Neural progenitor cell (in vitro differentiated cells): ENCODE measurements at regions not wholly inside any gene's neighbourhood (a gene's known extent, or its start where the extent isn't known, plus 50 kb on each side); places are given as distances from the start of the nearest gene placed in this dataset.

Experiments used
- DNase-seq: peaks from one replicate; pipeline ENCODE4 v3.0.0-alpha.2; 2016; ENCODE audit warnings: low spot score
- H2AFZ ChIP-seq: fragments of 200-600 bp; sonication (generic); replicated peaks from 2 replicates; pipeline ENCODE4 v1.6.1; 2016; ENCODE audit warnings: antibody characterized with exemption
- H3F3A ChIP-seq: fragments of 200-600 bp; sonication (generic); 2 replicates; pipeline ENCODE4 v1.6.1; 2016; ENCODE audit warnings: antibody characterized with exemption, low read depth
- H3K27ac ChIP-seq: fragments of 200-600 bp; sonication (generic); 2 replicates; pipeline ENCODE4 v1.5.1; 2016; ENCODE audit warnings: mild to moderate bottlenecking
- H3K27me3 ChIP-seq: fragments of 200-600 bp; sonication (generic); 2 replicates; pipeline ENCODE4 v1.6.1; 2016; ENCODE audit warnings: mild to moderate bottlenecking, moderate library complexity
- H3K36me3 ChIP-seq: fragments of 200-600 bp; sonication (generic); 2 replicates; pipeline ENCODE4 v1.5.1; 2016
- H3K4me1 ChIP-seq: fragments of 200-600 bp; sonication (generic); 2 replicates; pipeline ENCODE4 v1.6.1; 2016; ENCODE audit warnings: mixed run types
- H3K4me2 ChIP-seq: fragments of 200-600 bp; sonication (generic); 2 replicates; pipeline ENCODE4 v1.6.1; 2016
- H3K4me3 ChIP-seq: fragments of 200-600 bp; sonication (generic); 2 replicates; pipeline ENCODE4 v1.5.1; 2016
- H3K79me2 ChIP-seq: fragments of 200-600 bp; sonication (generic); 2 replicates; pipeline ENCODE4 v1.6.1; 2016; ENCODE audit warnings: low read depth
- H3K9ac ChIP-seq: fragments of 200-600 bp; sonication (generic); 2 replicates; pipeline ENCODE4 v1.6.1; 2016
- H3K9me3 ChIP-seq: fragments of 200-600 bp; sonication (generic); 2 replicates; pipeline ENCODE4 v1.5.1; 2016; ENCODE audit warnings: low read depth
- H4K20me1 ChIP-seq: fragments of 200-600 bp; sonication (generic); 2 replicates; pipeline ENCODE4 v1.6.1; 2016; ENCODE audit warnings: low read depth
- H3K27ac Mint-ChIP-seq: 3 replicates; pipeline ENCODE4 v1.8.0; 2021; ENCODE audit warnings: mixed read lengths
- H3K27me3 Mint-ChIP-seq: 2 replicates; pipeline ENCODE4 v1.8.0; 2022; ENCODE audit warnings: low read depth, mild to moderate bottlenecking, inconsistent platforms, moderate library complexity, mixed read lengths; ENCODE audit not compliant: insufficient read depth
- H3K36me3 Mint-ChIP-seq: 3 replicates; pipeline ENCODE4 v1.8.0; 2021; ENCODE audit warnings: mixed read lengths
- H3K4me1 Mint-ChIP-seq: 3 replicates; pipeline ENCODE4 v1.8.0; 2021; ENCODE audit warnings: mixed read lengths
- H3K4me3 Mint-ChIP-seq: 3 replicates; pipeline ENCODE4 v1.8.0; 2021; ENCODE audit warnings: mild to moderate bottlenecking, moderate library complexity, mixed read lengths
- H3K9me3 Mint-ChIP-seq: 3 replicates; pipeline ENCODE4 v1.8.0; 2020; ENCODE audit warnings: mixed read lengths
- EZH2 ChIP-seq: fragments of 200-600 bp; sonication (generic); IDR thresholded peaks from 2 replicates; pipeline ENCODE4 v1.6.1; 2017; ENCODE audit warnings: antibody characterized with exemption, mild to moderate bottlenecking, moderate library complexity
- EZH2phosphoT487 ChIP-seq: fragments of 200-600 bp; sonication (generic); IDR thresholded peaks from 2 replicates; pipeline ENCODE4 v1.6.1; 2017; ENCODE audit warnings: antibody characterized with exemption
- TF ChIP-seq, protein P1 (sequence below): fragments of 200-600 bp; sonication (generic); IDR thresholded peaks from 2 replicates; pipeline ENCODE4 v1.5.1; 2017; ENCODE audit warnings: antibody characterized with exemption, mild to moderate bottlenecking

- Histone ChIP-seq H3F3A (peaks cover 5% of the 10 kb centered on the region), H3K27me3 (peaks cover 47% of the 10 kb centered on the region), H3K79me2 (no peaks in the 10 kb centered on the region), H3K4me2 (no peak overlapping the region), H4K20me1 (no peaks in the 10 kb centered on the region), H3K9ac (no peak overlapping the region), H3K27ac (no peak overlapping the region), H3K36me3 (no peaks in the 10 kb centered on the region), H3K9me3 (no peaks in the 10 kb centered on the region), H2AFZ (no peak overlapping the region), H3K4me3 (no peak overlapping the region), H3K4me1 (peaks cover 7% of the 10 kb centered on the region)
- TF ChIP-seq, protein P1, sequence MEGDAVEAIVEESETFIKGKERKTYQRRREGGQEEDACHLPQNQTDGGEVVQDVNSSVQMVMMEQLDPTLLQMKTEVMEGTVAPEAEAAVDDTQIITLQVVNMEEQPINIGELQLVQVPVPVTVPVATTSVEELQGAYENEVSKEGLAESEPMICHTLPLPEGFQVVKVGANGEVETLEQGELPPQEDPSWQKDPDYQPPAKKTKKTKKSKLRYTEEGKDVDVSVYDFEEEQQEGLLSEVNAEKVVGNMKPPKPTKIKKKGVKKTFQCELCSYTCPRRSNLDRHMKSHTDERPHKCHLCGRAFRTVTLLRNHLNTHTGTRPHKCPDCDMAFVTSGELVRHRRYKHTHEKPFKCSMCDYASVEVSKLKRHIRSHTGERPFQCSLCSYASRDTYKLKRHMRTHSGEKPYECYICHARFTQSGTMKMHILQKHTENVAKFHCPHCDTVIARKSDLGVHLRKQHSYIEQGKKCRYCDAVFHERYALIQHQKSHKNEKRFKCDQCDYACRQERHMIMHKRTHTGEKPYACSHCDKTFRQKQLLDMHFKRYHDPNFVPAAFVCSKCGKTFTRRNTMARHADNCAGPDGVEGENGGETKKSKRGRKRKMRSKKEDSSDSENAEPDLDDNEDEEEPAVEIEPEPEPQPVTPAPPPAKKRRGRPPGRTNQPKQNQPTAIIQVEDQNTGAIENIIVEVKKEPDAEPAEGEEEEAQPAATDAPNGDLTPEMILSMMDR: no peak
- Mint-ChIP-seq H3K9me3 (no peaks in the 10 kb centered on the region), H3K27me3 (peaks cover 38% of the 10 kb centered on the region), H3K27ac (no peak overlapping the region), H3K4me1 (no peaks in the 10 kb centered on the region), H3K4me3 (no peak overlapping the region), H3K36me3 (no peaks in the 10 kb centered on the region)
- DNase-seq: no peak
These were observed 105.9 kb downstream of the ENGASE start for GRCh38 chr17:79180358-79181005.

DNA sequence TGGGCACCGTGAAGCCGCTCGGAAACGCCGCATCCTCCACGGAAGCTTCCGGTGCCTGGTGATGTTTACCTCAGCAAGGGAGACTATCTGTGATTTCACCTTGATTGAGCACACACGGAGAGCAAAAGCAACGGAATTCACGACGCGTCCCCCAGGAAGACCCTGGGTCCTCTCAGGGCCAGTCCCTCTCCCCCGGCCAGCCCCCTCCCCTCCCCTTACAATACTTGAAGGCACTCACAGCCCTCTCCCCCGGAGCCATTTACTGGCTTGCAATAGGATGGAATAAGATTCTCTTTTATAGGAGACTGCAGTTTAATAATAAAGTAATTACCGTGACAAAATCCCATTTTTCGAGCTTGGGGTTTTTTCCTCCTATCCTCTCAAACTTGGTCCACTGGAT is 104.7 kb downstream of the ENGASE start:
- no peak overlapping the region for H3K4me2 ChIP-seq
- H3K79me2 ChIP-seq: no peaks in the 10 kb centered on the region
- H3K27me3 ChIP-seq: peaks cover 35% of the 10 kb centered on the region
- no peaks in the 10 kb centered on the region for H3K9me3 ChIP-seq
- Mint-ChIP-seq H3K36me3 (no peaks in the 10 kb centered on the region), H3K4me1 (peaks cover 2% of the 10 kb centered on the region), H3K27ac (no peak overlapping the region), H3K9me3 (no peaks in the 10 kb centered on the region), H3K27me3 (peaks cover 30% of the 10 kb centered on the region), H3K4me3 (no peak overlapping the region)
- H2AFZ ChIP-seq: no peak overlapping the region
- no peak overlapping the region for H3K4me3 ChIP-seq
- TF ChIP-seq EZH2 (no peak), EZH2phosphoT487 (no peak)
- TF ChIP-seq, protein P1: no peak
- no peak overlapping the region for H3K27ac ChIP-seq
- H3F3A ChIP-seq: peaks cover 5% of the 10 kb centered on the region
- no peak overlapping the region for H3K9ac ChIP-seq
- DNase-seq: no peak
- H3K4me1 ChIP-seq: peaks cover 7% of the 10 kb centered on the region
- no peaks in the 10 kb centered on the region for H4K20me1 ChIP-seq
- no peaks in the 10 kb centered on the region for H3K36me3 ChIP-seq

DNA sequence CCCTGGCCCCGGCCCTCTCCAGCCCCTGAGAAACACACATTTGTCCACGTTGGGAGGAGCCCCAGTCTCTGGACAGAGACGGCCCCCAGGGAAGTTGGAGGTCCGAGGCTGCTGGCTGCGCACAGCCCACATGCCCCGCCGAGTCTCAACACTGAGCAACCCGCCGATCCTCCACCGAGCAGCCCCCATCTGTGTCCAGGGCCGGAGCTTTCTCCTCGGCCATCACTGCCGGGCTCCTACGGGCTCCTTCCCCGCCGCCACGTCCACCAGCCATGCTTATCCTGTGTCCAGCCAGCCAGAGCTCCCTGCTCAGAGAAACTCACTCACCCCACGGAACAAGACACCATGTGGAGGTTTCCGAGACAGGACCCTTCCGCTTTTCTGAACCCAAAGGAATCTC is 103.3 kb downstream of the ENGASE start:
- peaks cover 22% of the 10 kb centered on the region for H3K27me3 ChIP-seq
- H3K4me1 ChIP-seq: peaks cover 7% of the 10 kb centered on the region
- Mint-ChIP-seq H3K9me3 (no peaks in the 10 kb centered on the region), H3K36me3 (no peaks in the 10 kb centered on the region), H3K27ac (no peak overlapping the region), H3K27me3 (peaks cover 22% of the 10 kb centered on the region), H3K4me3 (no peak overlapping the region), H3K4me1 (peaks cover 4% of the 10 kb centered on the region)
- no peak overlapping the region for H3K27ac ChIP-seq
- no peaks in the 10 kb centered on the region for H3K36me3 ChIP-seq
- H2AFZ ChIP-seq: no peak overlapping the region
- no peak overlapping the region for H3K4me3 ChIP-seq
- H4K20me1 ChIP-seq: no peaks in the 10 kb centered on the region
- no peak overlapping the region for H3K4me2 ChIP-seq
- H3K9ac ChIP-seq: no peak overlapping the region
- peaks cover 5% of the 10 kb centered on the region for H3F3A ChIP-seq
- H3K79me2 ChIP-seq: no peaks in the 10 kb centered on the region
- TF ChIP-seq EZH2: no peak
- TF ChIP-seq, protein P1: no peak
- TF ChIP-seq EZH2phosphoT487: no peak
- DNase-seq: no peak
- H3K9me3 ChIP-seq: no peaks in the 10 kb centered on the region
